ENCODE measurements at regions not wholly inside any gene's neighbourhood (a gene's known extent, or its start where the extent isn't known, plus 50 kb on each side); places are given as distances from the start of the nearest gene placed in this dataset.

DNA sequence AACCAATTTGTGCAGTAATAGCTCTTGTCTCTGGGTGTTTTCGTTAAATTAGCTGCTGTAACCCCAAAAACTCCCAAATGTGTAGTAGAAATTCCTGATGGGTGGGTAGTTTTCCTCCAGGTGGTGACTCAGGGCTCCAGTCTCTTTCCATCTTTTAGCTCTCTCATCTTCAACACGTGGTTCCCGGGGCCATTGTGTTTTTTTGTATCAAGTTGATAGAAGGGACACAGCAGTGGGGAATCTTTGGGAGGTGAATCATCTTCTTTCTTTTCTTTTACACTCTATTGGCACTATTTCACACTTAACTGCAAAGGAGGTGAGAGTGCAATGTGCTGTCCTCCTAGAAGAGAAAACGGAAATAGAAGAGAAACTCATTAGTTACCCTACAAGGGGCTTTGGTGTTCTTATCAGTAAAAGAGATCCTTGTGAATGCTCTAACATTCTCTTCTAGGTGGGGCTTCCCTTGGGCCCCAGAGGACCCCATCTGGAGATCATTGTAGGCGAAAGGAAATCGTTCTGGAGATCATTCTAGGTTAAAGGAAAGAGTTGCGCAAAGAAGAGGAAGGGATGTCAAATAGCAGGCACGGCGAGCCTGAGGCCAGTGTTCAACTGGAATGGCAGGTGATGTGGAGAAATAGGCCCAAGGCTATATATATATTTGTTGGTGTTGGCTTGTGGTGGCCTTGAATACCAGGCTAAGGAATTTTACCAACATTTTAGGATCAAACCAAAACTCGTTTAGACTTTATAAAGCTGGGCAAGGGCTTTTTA lies 68.2 kb upstream of the ACSL1 start:
- DNase-seq (no peak), ATAC-seq (ENCODE audit: insufficient read depth, low FRiP score) (no peak)
- Histone ChIP-seq H3K9me3 (ENCODE audit: control insufficient read depth in 4 of 4, insufficient read depth in 3 of 4, low read length in 3 of 4) (peaks cover 0 to 3% (median 0%) of the 10 kb centered on the region in 4 donors), H3K4me3 (no peak overlapping the region), H3K9ac (ENCODE audit: insufficient read depth in 1 of 2, low read length in 2 of 2) (no peak overlapping the region), H3K27ac (ENCODE audit: low read depth in 1 of 2, low read length in 1 of 2) (no peak overlapping the region), H3K27me3 (ENCODE audit: control insufficient read depth in 3 of 3, insufficient read depth in 3 of 3, low read length in 2 of 3) (no peaks in the 10 kb centered on the region), H3K36me3 (ENCODE audit: control insufficient read depth in 4 of 4, insufficient read depth in 4 of 4, low read length in 4 of 4) (no peaks in the 10 kb centered on the region), H3K4me1 (ENCODE audit: control insufficient read depth in 5 of 5, insufficient read depth in 5 of 5, low read length in 5 of 5) (peaks cover 0 to 2% (median 0%) of the 10 kb centered on the region in 5 donors)
- TF ChIP-seq CTCF (IDR thresholded peaks at IDR 0.05; ENCODE audit: control extremely low read depth, extremely low read depth) = no peak
- 67 to 81% methylated on average over 10 of the region's 10 CpGs for WGBS, 2 donors

GRCh38 chr4:184895012-184895695 lies 69.4 kb upstream of the ACSL1 start:
- Histone ChIP-seq H3K36me3 (ENCODE audit: control insufficient read depth in 4 of 4, insufficient read depth in 4 of 4, low read length in 4 of 4) (no peaks in the 10 kb centered on the region), H3K4me3 (no peak overlapping the region), H3K27ac (ENCODE audit: low read depth in 1 of 2, low read length in 1 of 2) (no peak overlapping the region), H3K9me3 (ENCODE audit: control insufficient read depth in 4 of 4, insufficient read depth in 3 of 4, low read length in 3 of 4) (peaks cover 0 to 3% (median 0%) of the 10 kb centered on the region in 4 donors), H3K9ac (ENCODE audit: insufficient read depth in 1 of 2, low read length in 2 of 2) (no peak overlapping the region), H3K27me3 (ENCODE audit: control insufficient read depth in 3 of 3, insufficient read depth in 3 of 3, low read length in 2 of 3) (no peaks in the 10 kb centered on the region), H3K4me1 (ENCODE audit: control insufficient read depth in 5 of 5, insufficient read depth in 5 of 5, low read length in 5 of 5) (peaks cover 0 to 7% (median 0%) of the 10 kb centered on the region in 5 donors)
- no peak for TF ChIP-seq CTCF (IDR thresholded peaks at IDR 0.05; ENCODE audit: control extremely low read depth, extremely low read depth)
- WGBS, 2 donors = 44 to 51% methylated on average over 7 of the region's 7 CpGs
- no peak for DNase-seq
- no peak for ATAC-seq (ENCODE audit: insufficient read depth, low FRiP score)

GRCh38 chr4:184896868-184897715 lies 71.3 kb upstream of the ACSL1 start:
- Histone ChIP-seq H3K4me1 (ENCODE audit: control insufficient read depth in 5 of 5, insufficient read depth in 5 of 5, low read length in 5 of 5) (peaks cover 0 to 7% (median 0%) of the 10 kb centered on the region in 5 donors), H3K9ac (ENCODE audit: insufficient read depth in 1 of 2, low read length in 2 of 2) (no peak overlapping the region), H3K4me3 (no peak overlapping the region), H3K36me3 (ENCODE audit: control insufficient read depth in 4 of 4, insufficient read depth in 4 of 4, low read length in 4 of 4) (no peaks in the 10 kb centered on the region), H3K9me3 (ENCODE audit: control insufficient read depth in 4 of 4, insufficient read depth in 3 of 4, low read length in 3 of 4) (peaks cover 0 to 3% (median 0%) of the 10 kb centered on the region in 4 donors), H3K27me3 (ENCODE audit: control insufficient read depth in 3 of 3, insufficient read depth in 3 of 3, low read length in 2 of 3) (no peaks in the 10 kb centered on the region), H3K27ac (ENCODE audit: low read depth in 1 of 2, low read length in 1 of 2) (peak overlapping the region in 1 of 2 donors; percentile 77)
- WGBS, 2 donors = 47 to 50% methylated on average over 19 of the region's 19 CpGs
- ATAC-seq (ENCODE audit: insufficient read depth, low FRiP score) (peak; percentile 56), DNase-seq (peak in 1 of 3 donors; percentile 13)
- TF ChIP-seq CTCF (IDR thresholded peaks at IDR 0.05; ENCODE audit: control extremely low read depth, extremely low read depth) = no peak
